Nucleus accumbens (tissue), 56 donors: ENCODE measurements at regions not wholly inside any gene's neighbourhood (a gene's known extent, or its start where the extent isn't known, plus 50 kb on each side); places are given as distances from the start of the nearest gene placed in this dataset.
"Not testable (repeated sequence)": the region's sequence is repeated elsewhere in the genome, so short reads cannot be mapped to it uniquely, and the experiment has no call there.

Experiments
- DNase-seq, 56 donors: peaks; one replicate each; lab custom pipeline; 2025; lab: John Stamatoyannopoulos, UW

- DNase-seq: no peak
Observed at GRCh38 chr20:24855848-24856247, 93.2 kb upstream of the CST7 start.

GRCh38 chr20:24858500-24858899 is 90.6 kb upstream of the CST7 start:
- DNase-seq: not testable (repeated sequence)

- no peak for DNase-seq
Observed at GRCh38 chr20:24859539-24859938, 89.5 kb upstream of the CST7 start.

- DNase-seq: no peak
Observed at GRCh38 chr20:24862186-24862585, 86.9 kb upstream of the CST7 start.

GRCh38 chr20:24862606-24863005 is 86.5 kb upstream of the CST7 start:
- no peak for DNase-seq

- no peak for DNase-seq
Observed at GRCh38 chr20:24863356-24863755, 85.7 kb upstream of the CST7 start.

- no peak for DNase-seq
Observed at GRCh38 chr20:24866008-24866407, 83.1 kb upstream of the CST7 start.

GRCh38 chr20:24866742-24867141 is 82.3 kb upstream of the CST7 start:
- DNase-seq: no peak

GRCh38 chr20:24867556-24867955 is 81.5 kb upstream of the CST7 start:
- DNase-seq: no peak

- DNase-seq: no peak
Observed at GRCh38 chr20:24868396-24868927, 80.6 kb upstream of the CST7 start.

GRCh38 chr20:24868959-24869358 is 80.1 kb upstream of the CST7 start:
- no peak for DNase-seq

GRCh38 chr20:24870057-24870456 is 79.0 kb upstream of the CST7 start:
- no peak for DNase-seq

GRCh38 chr20:24870881-24871280 is 78.2 kb upstream of the CST7 start:
- no peak for DNase-seq

- no peak for DNase-seq
Observed at GRCh38 chr20:24871480-24872213, 77.4 kb upstream of the CST7 start.

- DNase-seq: no peak
Observed at GRCh38 chr20:24872291-24873024, 76.6 kb upstream of the CST7 start.

GRCh38 chr20:24873025-24873620 is 75.9 kb upstream of the CST7 start:
- peak in 6 of 56 donors; percentile 5 to 27 (median 10) for DNase-seq

GRCh38 chr20:24875078-24875477 is 74.0 kb upstream of the CST7 start:
- no peak for DNase-seq

GRCh38 chr20:24877652-24878051 is 71.4 kb upstream of the CST7 start:
- DNase-seq: no peak

- DNase-seq: no peak
Observed at GRCh38 chr20:24878657-24879056, 70.4 kb upstream of the CST7 start.

GRCh38 chr20:24879875-24880274 is 69.2 kb upstream of the CST7 start:
- DNase-seq: no peak

GRCh38 chr20:24880356-24880755 is 68.7 kb upstream of the CST7 start:
- peak in 1 of 56 donors; percentile 9 for DNase-seq
